Progenitor cell of endocrine pancreas (in vitro differentiated cells): ENCODE measurements at regions not wholly inside any gene's neighbourhood (a gene's known extent, or its start where the extent isn't known, plus 50 kb on each side); places are given as distances from the start of the nearest gene placed in this dataset.

Experiments used
- DNase-seq: peaks from one replicate; pipeline ENCODE4 v3.0.0; 2021; ENCODE audit warnings: low spot score; ENCODE audit not compliant: unreplicated experiment
- H3K27ac Mint-ChIP-seq: 2 replicates; pipeline ENCODE4 v1.8.0; 2021; ENCODE audit warnings: mild to moderate bottlenecking, moderate library complexity, mixed read lengths
- H3K27me3 Mint-ChIP-seq: 2 replicates; pipeline ENCODE4 v1.8.0; 2021; ENCODE audit warnings: mixed read lengths
- H3K36me3 Mint-ChIP-seq: 2 replicates; pipeline ENCODE4 v1.8.0; 2022; ENCODE audit warnings: mixed read lengths; ENCODE audit not compliant: insufficient read depth
- H3K4me1 Mint-ChIP-seq: 2 replicates; pipeline ENCODE4 v1.8.0; 2021; ENCODE audit warnings: low read depth, mixed read lengths
- H3K4me3 Mint-ChIP-seq: 2 replicates; pipeline ENCODE4 v1.8.0; 2021; ENCODE audit warnings: low read depth, mild to moderate bottlenecking, moderate library complexity, mixed read lengths
- H3K9me3 Mint-ChIP-seq: 2 replicates; pipeline ENCODE4 v1.8.0; 2021; ENCODE audit warnings: low read depth, mixed read lengths
- CTCF ChIP-seq: fragments of 200-600 bp; sonication (generic); IDR thresholded peaks from one replicate; pipeline ENCODE4 v1.5.0; 2021; ENCODE audit warnings: antibody characterized with exemption, mild to moderate bottlenecking; ENCODE audit not compliant: unreplicated experiment

- Mint-ChIP-seq H3K9me3 (peaks cover 2% of the 10 kb centered on the region), H3K27ac (no peak overlapping the region), H3K4me1 (peaks cover 2% of the 10 kb centered on the region), H3K27me3 (peaks cover 23% of the 10 kb centered on the region), H3K4me3 (no peak overlapping the region), H3K36me3 (no peaks in the 10 kb centered on the region)
- DNase-seq: no peak
- TF ChIP-seq CTCF: no peak
These were observed 223.5 kb upstream of the PROK2 start for GRCh38 chr3:72008226-72008996.

GRCh38 chr3:72006631-72007556, 221.9 kb upstream of the PROK2 start:
- no peak overlapping the region for H3K27ac Mint-ChIP-seq
- no peaks in the 10 kb centered on the region for H3K4me1 Mint-ChIP-seq
- no peak overlapping the region for H3K4me3 Mint-ChIP-seq
- H3K9me3 Mint-ChIP-seq: peaks cover 2% of the 10 kb centered on the region
- peaks cover 29% of the 10 kb centered on the region for H3K27me3 Mint-ChIP-seq
- TF ChIP-seq CTCF: no peak
- H3K36me3 Mint-ChIP-seq: no peaks in the 10 kb centered on the region
- no peak for DNase-seq

GRCh38 chr3:72004749-72005292, 219.9 kb upstream of the PROK2 start:
- no peak overlapping the region for H3K4me3 Mint-ChIP-seq
- DNase-seq: no peak
- TF ChIP-seq CTCF: no peak
- H3K27ac Mint-ChIP-seq: no peak overlapping the region
- H3K27me3 Mint-ChIP-seq: peaks cover 17% of the 10 kb centered on the region
- H3K9me3 Mint-ChIP-seq: peaks cover 2% of the 10 kb centered on the region
- no peaks in the 10 kb centered on the region for H3K4me1 Mint-ChIP-seq
- H3K36me3 Mint-ChIP-seq: no peaks in the 10 kb centered on the region

- peaks cover 2% of the 10 kb centered on the region for H3K9me3 Mint-ChIP-seq
- no peak for DNase-seq
- TF ChIP-seq CTCF: no peak
- H3K27ac Mint-ChIP-seq: no peak overlapping the region
- H3K36me3 Mint-ChIP-seq: no peaks in the 10 kb centered on the region
- no peak overlapping the region for H3K4me3 Mint-ChIP-seq
- H3K4me1 Mint-ChIP-seq: no peaks in the 10 kb centered on the region
- H3K27me3 Mint-ChIP-seq: peaks cover 11% of the 10 kb centered on the region
These were observed 219.0 kb upstream of the PROK2 start for GRCh38 chr3:72003936-72004335.

- Mint-ChIP-seq H3K27me3 (peaks cover 14% of the 10 kb centered on the region), H3K36me3 (no peaks in the 10 kb centered on the region), H3K4me1 (no peaks in the 10 kb centered on the region), H3K4me3 (no peak overlapping the region), H3K9me3 (peaks cover 2% of the 10 kb centered on the region), H3K27ac (no peak overlapping the region)
- no peak for DNase-seq
- TF ChIP-seq CTCF: no peak
These were observed 216.8 kb upstream of the PROK2 start for GRCh38 chr3:72001758-72002157.
